ENCODE measurements at regions not wholly inside any gene's neighbourhood (a gene's known extent, or its start where the extent isn't known, plus 50 kb on each side); places are given as distances from the start of the nearest gene placed in this dataset.
A peak's percentile ranks its signal among the peaks of the same experiment; 100 is the strongest.
"Not testable (repeated sequence)": the region's sequence is repeated elsewhere in the genome, so short reads cannot be mapped to it uniquely, and the experiment has no call there.

DNA sequence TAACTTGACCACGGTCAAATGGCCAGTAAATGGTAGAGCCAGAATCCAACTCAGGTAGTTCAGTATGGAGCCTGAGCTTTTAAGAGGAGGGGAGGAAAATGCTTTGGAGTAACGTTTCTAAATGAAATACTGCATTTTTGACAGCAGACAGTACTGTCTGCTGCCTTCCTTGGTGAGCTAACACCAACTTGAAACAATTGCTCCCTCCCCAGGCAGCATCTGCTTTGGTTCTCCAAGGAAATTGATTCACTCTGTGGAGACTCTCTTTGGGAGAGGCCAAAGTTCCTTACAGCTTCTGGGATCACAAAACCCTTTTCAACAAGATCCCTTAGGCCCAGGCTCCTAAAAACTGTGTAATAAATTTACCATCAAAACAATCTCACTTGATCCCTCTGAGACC is 75.2 kb upstream of the SSBP2 start:
- H3K4me3 ChIP-seq (ENCODE audit: low read depth, low read length) = no peak overlapping the region
- no peak for DNase-seq (ENCODE audit: low read depth)
- in situ Hi-C loops (cut with HindIII; ENCODE audit: low sequenced_read_pairs) = no loop called here
- TF ChIP-seq CTCF (IDR thresholded peaks at IDR 0.05; ENCODE audit: low read depth, low read length, missing control alignments) = peak; percentile 2

GRCh38 chr5:81825237-81825636 is 74.3 kb upstream of the SSBP2 start:
- TF ChIP-seq CTCF (IDR thresholded peaks at IDR 0.05; ENCODE audit: low read depth, low read length, missing control alignments) = no peak
- in situ Hi-C loops (cut with HindIII; ENCODE audit: low sequenced_read_pairs) = no loop called here
- no peak overlapping the region for H3K4me3 ChIP-seq (ENCODE audit: low read depth, low read length)
- peak; percentile 34 for DNase-seq (ENCODE audit: low read depth)

- H3K4me3 ChIP-seq (ENCODE audit: low read depth, low read length); in situ Hi-C loops (cut with HindIII; ENCODE audit: low sequenced_read_pairs); DNase-seq (ENCODE audit: low read depth): not testable (repeated sequence)
These were observed 72.8 kb upstream of the SSBP2 start for GRCh38 chr5:81823736-81824135.

GRCh38 chr5:81820863-81821262 is 70.0 kb upstream of the SSBP2 start:
- DNase-seq (ENCODE audit: low read depth) = no peak
- no peak for TF ChIP-seq CTCF (IDR thresholded peaks at IDR 0.05; ENCODE audit: low read depth, low read length, missing control alignments)
- in situ Hi-C loops (cut with HindIII; ENCODE audit: low sequenced_read_pairs) = no loop called here

GRCh38 chr5:81820318-81820636 is 69.4 kb upstream of the SSBP2 start:
- TF ChIP-seq CTCF (IDR thresholded peaks at IDR 0.05; ENCODE audit: low read depth, low read length, missing control alignments) = no peak
- in situ Hi-C loops (cut with HindIII; ENCODE audit: low sequenced_read_pairs) = no loop called here
- no peak overlapping the region for H3K4me3 ChIP-seq (ENCODE audit: low read depth, low read length)
- no peak for DNase-seq (ENCODE audit: low read depth)

More at GRCh38 chr5:81820863-81821262, 70.0 kb upstream of the SSBP2 start:
- H3K4me3 ChIP-seq (ENCODE audit: low read depth, low read length) = no peak overlapping the region

GRCh38 chr5:81819556-81820317 is 68.8 kb upstream of the SSBP2 start:
- TF ChIP-seq CTCF (IDR thresholded peaks at IDR 0.05; ENCODE audit: low read depth, low read length, missing control alignments) = no peak
- peak; percentile 33 for DNase-seq (ENCODE audit: low read depth)
- in situ Hi-C loops (cut with HindIII; ENCODE audit: low sequenced_read_pairs) = no loop called here
- no peak overlapping the region for H3K4me3 ChIP-seq (ENCODE audit: low read depth, low read length)

DNA sequence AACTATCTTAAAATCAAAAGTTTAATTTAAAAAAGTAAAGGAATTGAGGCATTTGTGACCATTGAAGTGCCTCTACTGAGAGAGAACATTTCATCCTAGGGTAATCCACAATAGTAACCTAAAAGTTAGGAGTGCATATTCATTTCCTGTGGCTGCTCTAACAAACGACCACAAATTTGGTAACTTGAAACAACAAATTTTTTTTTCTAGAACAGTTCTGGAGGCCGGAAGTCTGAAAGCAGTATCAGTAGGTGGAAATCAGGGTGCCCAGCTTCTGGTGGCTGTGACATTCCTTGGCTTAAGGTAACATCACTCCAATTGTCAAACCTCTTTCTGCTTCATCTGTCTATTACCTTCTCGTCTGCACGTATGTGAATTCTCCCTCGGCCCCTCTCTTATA is 67.1 kb upstream of the SSBP2 start:
- DNase-seq (ENCODE audit: low read depth) = no peak
- no peak for TF ChIP-seq CTCF (IDR thresholded peaks at IDR 0.05; ENCODE audit: low read depth, low read length, missing control alignments)
- no peak overlapping the region for H3K4me3 ChIP-seq (ENCODE audit: low read depth, low read length)
- in situ Hi-C loops (cut with HindIII; ENCODE audit: low sequenced_read_pairs) = no loop called here

Data from astrocyte of the cerebellum (primary cell).